ENCODE measurements at regions not wholly inside any gene's neighbourhood (a gene's known extent, or its start where the extent isn't known, plus 50 kb on each side); places are given as distances from the start of the nearest gene placed in this dataset.

- Histone ChIP-seq H3K9ac (ENCODE audit: insufficient read length, low read depth) (no peak overlapping the region), H3K9me3 (ENCODE audit: insufficient read depth, low read length) (no peaks in the 10 kb centered on the region), H3K4me1 (ENCODE audit: insufficient read depth, insufficient read length) (peaks cover 2% of the 10 kb centered on the region), H3K36me3 (ENCODE audit: insufficient read depth, insufficient read length, low read length) (no peaks in the 10 kb centered on the region), H3K4me3 (ENCODE audit: insufficient read length, low read depth) (no peak overlapping the region), H3K27me3 (ENCODE audit: insufficient read depth, insufficient read length) (no peaks in the 10 kb centered on the region)
- TF ChIP-seq YY1 (IDR thresholded peaks at IDR 0.05; ENCODE audit: insufficient read depth, insufficient read length) (no peak), SUZ12 (IDR thresholded peaks at IDR 0.05; ENCODE audit: extremely low read depth, insufficient read depth, insufficient read length) (no peak), ZNF274 (IDR thresholded peaks at IDR 0.05; ENCODE audit: low read depth, low read length) (no peak)
- no peak for DNase-seq (ENCODE audit: low read depth, low spot score)
These were observed 69.2 kb downstream of the KCNF1 start for GRCh38 chr2:10980886-10981425.

- Histone ChIP-seq H3K27me3 (ENCODE audit: insufficient read depth, insufficient read length) (no peaks in the 10 kb centered on the region), H3K4me1 (ENCODE audit: insufficient read depth, insufficient read length) (peaks cover 2% of the 10 kb centered on the region), H3K9ac (ENCODE audit: insufficient read length, low read depth) (no peak overlapping the region), H3K4me3 (ENCODE audit: insufficient read length, low read depth) (no peak overlapping the region), H3K36me3 (ENCODE audit: insufficient read depth, insufficient read length, low read length) (no peaks in the 10 kb centered on the region), H3K9me3 (ENCODE audit: insufficient read depth, low read length) (no peaks in the 10 kb centered on the region)
- DNase-seq (ENCODE audit: low read depth, low spot score): no peak
- TF ChIP-seq ZNF274 (IDR thresholded peaks at IDR 0.05; ENCODE audit: low read depth, low read length) (no peak), YY1 (IDR thresholded peaks at IDR 0.05; ENCODE audit: insufficient read depth, insufficient read length) (no peak), SUZ12 (IDR thresholded peaks at IDR 0.05; ENCODE audit: extremely low read depth, insufficient read depth, insufficient read length) (no peak)
These were observed 69.7 kb downstream of the KCNF1 start for GRCh38 chr2:10981451-10981850.

- no peak for DNase-seq (ENCODE audit: low read depth, low spot score)
- no peak overlapping the region for H3K9ac ChIP-seq (ENCODE audit: insufficient read length, low read depth)
- no peak overlapping the region for H3K4me3 ChIP-seq (ENCODE audit: insufficient read length, low read depth)
- no peaks in the 10 kb centered on the region for H3K9me3 ChIP-seq (ENCODE audit: insufficient read depth, low read length)
- no peaks in the 10 kb centered on the region for H3K36me3 ChIP-seq (ENCODE audit: insufficient read depth, insufficient read length, low read length)
- TF ChIP-seq YY1 (IDR thresholded peaks at IDR 0.05; ENCODE audit: insufficient read depth, insufficient read length) (no peak), ZNF274 (IDR thresholded peaks at IDR 0.05; ENCODE audit: low read depth, low read length) (no peak), SUZ12 (IDR thresholded peaks at IDR 0.05; ENCODE audit: extremely low read depth, insufficient read depth, insufficient read length) (no peak)
- H3K27me3 ChIP-seq (ENCODE audit: insufficient read depth, insufficient read length): no peaks in the 10 kb centered on the region
- peaks cover 2% of the 10 kb centered on the region for H3K4me1 ChIP-seq (ENCODE audit: insufficient read depth, insufficient read length)
These were observed 70.3 kb downstream of the KCNF1 start for GRCh38 chr2:10981941-10982431.

- no peaks in the 10 kb centered on the region for H3K36me3 ChIP-seq (ENCODE audit: insufficient read depth, insufficient read length, low read length)
- H3K27me3 ChIP-seq (ENCODE audit: insufficient read depth, insufficient read length): no peaks in the 10 kb centered on the region
- H3K9me3 ChIP-seq (ENCODE audit: insufficient read depth, low read length): no peaks in the 10 kb centered on the region
- TF ChIP-seq ZNF274 (IDR thresholded peaks at IDR 0.05; ENCODE audit: low read depth, low read length): no peak
- no peak for TF ChIP-seq YY1 (IDR thresholded peaks at IDR 0.05; ENCODE audit: insufficient read depth, insufficient read length)
- TF ChIP-seq SUZ12 (IDR thresholded peaks at IDR 0.05; ENCODE audit: extremely low read depth, insufficient read depth, insufficient read length): no peak
- DNase-seq (ENCODE audit: low read depth, low spot score): no peak
- no peak overlapping the region for H3K9ac ChIP-seq (ENCODE audit: insufficient read length, low read depth)
- H3K4me3 ChIP-seq (ENCODE audit: insufficient read length, low read depth): no peak overlapping the region
- no peaks in the 10 kb centered on the region for H3K4me1 ChIP-seq (ENCODE audit: insufficient read depth, insufficient read length)
These were observed 71.4 kb downstream of the KCNF1 start for GRCh38 chr2:10982931-10983701.

GRCh38 chr2:10983711-10984110, 72.0 kb downstream of the KCNF1 start:
- no peaks in the 10 kb centered on the region for H3K27me3 ChIP-seq (ENCODE audit: insufficient read depth, insufficient read length)
- no peak for DNase-seq (ENCODE audit: low read depth, low spot score)
- no peaks in the 10 kb centered on the region for H3K36me3 ChIP-seq (ENCODE audit: insufficient read depth, insufficient read length, low read length)
- H3K4me3 ChIP-seq (ENCODE audit: insufficient read length, low read depth): no peak overlapping the region
- TF ChIP-seq YY1 (IDR thresholded peaks at IDR 0.05; ENCODE audit: insufficient read depth, insufficient read length) (no peak), SUZ12 (IDR thresholded peaks at IDR 0.05; ENCODE audit: extremely low read depth, insufficient read depth, insufficient read length) (no peak), ZNF274 (IDR thresholded peaks at IDR 0.05; ENCODE audit: low read depth, low read length) (no peak)
- no peaks in the 10 kb centered on the region for H3K9me3 ChIP-seq (ENCODE audit: insufficient read depth, low read length)
- H3K4me1 ChIP-seq (ENCODE audit: insufficient read depth, insufficient read length): no peaks in the 10 kb centered on the region
- no peak overlapping the region for H3K9ac ChIP-seq (ENCODE audit: insufficient read length, low read depth)

- no peaks in the 10 kb centered on the region for H3K9me3 ChIP-seq (ENCODE audit: insufficient read depth, low read length)
- no peak overlapping the region for H3K9ac ChIP-seq (ENCODE audit: insufficient read length, low read depth)
- no peak for TF ChIP-seq YY1 (IDR thresholded peaks at IDR 0.05; ENCODE audit: insufficient read depth, insufficient read length)
- TF ChIP-seq SUZ12 (IDR thresholded peaks at IDR 0.05; ENCODE audit: extremely low read depth, insufficient read depth, insufficient read length): no peak
- TF ChIP-seq ZNF274 (IDR thresholded peaks at IDR 0.05; ENCODE audit: low read depth, low read length): no peak
- no peaks in the 10 kb centered on the region for H3K27me3 ChIP-seq (ENCODE audit: insufficient read depth, insufficient read length)
- H3K4me1 ChIP-seq (ENCODE audit: insufficient read depth, insufficient read length): no peaks in the 10 kb centered on the region
- H3K4me3 ChIP-seq (ENCODE audit: insufficient read length, low read depth): no peak overlapping the region
- H3K36me3 ChIP-seq (ENCODE audit: insufficient read depth, insufficient read length, low read length): no peaks in the 10 kb centered on the region
- DNase-seq (ENCODE audit: low read depth, low spot score): no peak
These were observed 72.8 kb downstream of the KCNF1 start for GRCh38 chr2:10984418-10985135.

GRCh38 chr2:10985260-10985659, 73.5 kb downstream of the KCNF1 start:
- Histone ChIP-seq H3K27me3 (ENCODE audit: insufficient read depth, insufficient read length) (no peaks in the 10 kb centered on the region), H3K4me1 (ENCODE audit: insufficient read depth, insufficient read length) (no peaks in the 10 kb centered on the region), H3K9ac (ENCODE audit: insufficient read length, low read depth) (no peak overlapping the region), H3K4me3 (ENCODE audit: insufficient read length, low read depth) (no peak overlapping the region), H3K36me3 (ENCODE audit: insufficient read depth, insufficient read length, low read length) (no peaks in the 10 kb centered on the region), H3K9me3 (ENCODE audit: insufficient read depth, low read length) (no peaks in the 10 kb centered on the region)
- TF ChIP-seq YY1 (IDR thresholded peaks at IDR 0.05; ENCODE audit: insufficient read depth, insufficient read length): no peak
- no peak for DNase-seq (ENCODE audit: low read depth, low spot score)

All from NT2/D1 (cell line).